NCI-H2227 (cell line): ENCODE measurements at regions not wholly inside any gene's neighbourhood (a gene's known extent, or its start where the extent isn't known, plus 50 kb on each side); places are given as distances from the start of the nearest gene placed in this dataset.

Experiments
- DNase-seq: peaks from one replicate; lab custom pipeline; 2025; ENCODE audit not compliant: unreplicated experiment; lab: John Stamatoyannopoulos, UW

DNA sequence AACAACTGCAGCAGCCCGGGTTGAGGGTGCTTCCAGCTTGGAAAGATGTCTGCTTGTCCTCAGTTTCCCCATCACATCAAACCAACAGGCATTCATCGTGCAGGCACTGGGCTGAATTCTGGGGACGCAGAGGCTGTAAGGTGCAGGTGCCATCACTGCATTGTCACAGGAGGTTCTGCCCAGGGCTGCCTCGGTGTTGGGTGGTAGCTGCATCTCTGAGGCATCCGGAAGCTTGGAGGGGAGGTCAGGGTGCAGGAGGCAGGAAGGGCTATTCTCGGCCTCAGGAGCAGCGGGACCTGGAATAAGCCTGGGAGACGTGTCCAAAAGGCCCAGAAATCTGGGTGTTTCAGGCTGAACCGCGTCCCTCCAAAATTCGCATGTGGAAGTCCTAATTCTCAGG is 134.6 kb downstream of the HMX1 start:
- no peak for DNase-seq

DNA sequence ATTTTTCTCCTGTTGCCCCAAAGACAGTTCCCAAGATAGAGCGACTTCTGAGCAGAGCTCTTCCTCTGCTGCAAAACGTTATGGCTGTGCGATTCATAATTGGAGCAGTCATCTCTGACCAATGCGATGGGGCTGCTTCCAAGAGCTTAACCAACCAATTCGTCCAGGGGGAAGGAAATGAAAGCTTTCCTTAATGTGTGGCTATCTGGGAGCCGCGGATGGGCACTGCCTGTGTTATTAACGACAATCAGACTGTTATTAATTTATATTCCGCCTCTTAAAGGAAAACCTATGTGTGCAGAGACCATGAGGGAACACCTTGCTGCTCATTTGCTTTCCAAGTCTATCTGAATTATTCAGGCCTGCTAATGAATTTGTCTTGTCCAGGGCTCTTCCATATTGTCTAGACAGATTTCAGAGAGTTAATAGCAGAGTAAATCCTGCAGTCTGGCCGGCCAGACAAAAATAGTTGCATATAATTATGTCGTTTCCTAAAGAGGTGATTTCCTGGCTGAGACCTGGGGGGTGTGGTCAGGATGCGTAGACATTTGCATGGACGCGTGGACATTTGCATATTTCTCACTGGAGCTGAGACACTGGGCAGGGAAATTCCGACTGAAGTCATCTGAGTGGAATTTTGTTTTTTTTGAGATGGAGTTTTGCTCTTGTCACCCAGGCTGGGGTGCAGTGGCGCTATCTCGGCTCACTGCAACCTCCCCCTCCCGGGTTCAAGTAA is 135.4 kb downstream of the HMX1 start:
- DNase-seq = no peak

DNA sequence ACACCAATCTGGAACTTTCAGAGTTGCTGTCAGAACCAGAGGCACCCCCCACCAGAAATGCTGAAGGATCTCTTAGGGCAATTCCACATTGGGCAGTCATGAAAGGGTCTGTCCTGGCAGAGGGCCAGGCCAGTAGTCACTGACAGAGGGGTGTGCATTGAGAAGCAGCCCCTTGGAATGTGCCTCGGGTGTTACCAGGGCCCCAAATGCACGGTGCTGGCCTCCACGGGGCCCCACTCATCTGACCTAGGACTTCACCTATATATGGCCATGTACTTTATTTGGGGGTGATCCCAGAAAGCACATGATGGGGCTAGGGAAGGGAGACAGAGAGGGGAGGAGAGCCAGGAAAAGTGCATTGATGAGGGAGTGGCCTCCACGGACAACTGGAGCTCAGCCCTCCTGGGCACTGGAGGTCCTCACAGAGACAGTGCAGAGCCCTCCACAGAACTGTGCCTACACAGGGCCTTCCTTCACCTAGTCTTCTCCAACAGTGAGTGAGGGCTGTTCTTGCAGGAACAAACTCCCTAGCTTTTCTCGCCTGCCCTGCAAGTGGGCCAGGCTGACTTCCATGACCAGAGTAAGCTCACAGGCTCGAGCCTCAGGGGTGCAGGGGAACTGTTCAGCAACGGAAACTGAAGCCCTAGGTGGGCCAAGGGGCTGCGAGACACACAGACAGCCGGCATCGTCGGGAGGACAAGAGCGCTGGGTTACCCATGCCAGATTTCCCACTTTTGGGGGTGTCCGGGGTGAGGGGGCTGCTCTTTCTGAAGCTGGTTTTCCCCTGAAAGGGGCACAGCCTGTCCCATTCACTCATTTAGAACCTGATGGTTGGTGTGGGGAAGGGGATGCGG is 136.2 kb downstream of the HMX1 start:
- no peak for DNase-seq

DNA sequence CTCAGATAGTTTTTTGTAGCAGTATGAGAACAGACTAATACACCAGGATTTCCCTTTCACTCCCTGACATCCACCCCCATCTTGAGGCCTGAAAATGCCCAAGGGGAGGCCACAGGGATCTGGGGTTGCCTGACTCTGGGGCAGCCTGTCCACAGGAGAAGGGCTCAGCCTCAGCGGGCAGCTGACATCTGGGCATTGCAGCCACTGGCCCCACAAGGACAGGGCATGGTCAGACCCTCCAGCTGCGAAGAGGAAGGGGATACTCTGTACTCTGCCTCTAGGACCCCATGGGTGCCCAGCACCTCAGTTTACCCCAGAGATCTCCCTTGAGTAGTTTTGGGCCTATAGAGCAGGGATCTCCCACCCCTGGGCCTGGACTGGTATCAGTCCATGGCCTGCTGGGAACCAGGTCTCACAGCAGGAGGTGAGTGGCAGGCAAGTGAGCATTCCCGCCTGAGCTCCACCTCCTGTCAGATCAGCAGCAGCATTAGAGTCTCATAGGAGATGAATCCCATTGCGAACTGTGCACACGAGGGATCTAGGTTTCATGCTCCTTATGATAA is 138.9 kb downstream of the HMX1 start:
- no peak for DNase-seq

DNA sequence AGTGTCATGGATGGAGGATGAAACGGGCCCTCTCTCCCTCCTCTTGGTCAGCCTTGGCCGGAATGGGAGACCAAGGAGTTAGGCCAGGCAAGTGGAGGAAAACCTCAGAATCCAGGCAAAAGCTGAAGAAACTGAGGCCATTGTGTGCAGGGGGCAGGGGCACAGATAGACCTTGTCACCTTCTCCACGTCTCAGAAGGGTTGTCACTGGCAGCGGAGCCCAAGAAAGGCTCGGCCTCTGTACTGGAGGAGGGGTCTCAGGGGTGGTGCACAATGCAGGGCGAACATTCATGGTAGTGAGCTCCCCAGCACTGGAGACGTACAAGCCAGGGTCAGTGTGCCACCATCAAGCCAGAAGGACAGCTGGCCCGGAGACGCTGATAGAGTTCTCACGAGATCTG is 139.5 kb downstream of the CPZ start:
- DNase-seq = no peak

DNA sequence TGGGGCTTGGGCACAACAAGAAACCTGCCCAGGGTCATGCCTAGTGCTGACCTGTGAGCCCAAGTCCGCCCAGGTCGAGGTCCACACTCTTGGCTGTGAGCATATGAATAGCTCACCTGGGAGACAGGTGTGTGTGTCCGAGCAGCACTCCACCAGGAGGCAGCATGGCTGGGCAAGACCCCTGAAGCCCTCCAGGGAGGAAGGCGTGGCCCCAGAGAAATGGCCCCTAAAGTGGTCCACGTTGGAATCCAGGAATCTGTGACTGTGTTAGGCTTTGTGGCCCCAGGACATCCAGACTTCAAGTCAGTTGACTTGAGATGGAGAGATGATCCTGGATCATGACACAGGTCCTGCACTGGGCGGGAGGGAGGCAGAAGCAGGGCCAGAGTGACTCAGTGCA is 138.8 kb downstream of the CPZ start:
- DNase-seq = no peak

DNA sequence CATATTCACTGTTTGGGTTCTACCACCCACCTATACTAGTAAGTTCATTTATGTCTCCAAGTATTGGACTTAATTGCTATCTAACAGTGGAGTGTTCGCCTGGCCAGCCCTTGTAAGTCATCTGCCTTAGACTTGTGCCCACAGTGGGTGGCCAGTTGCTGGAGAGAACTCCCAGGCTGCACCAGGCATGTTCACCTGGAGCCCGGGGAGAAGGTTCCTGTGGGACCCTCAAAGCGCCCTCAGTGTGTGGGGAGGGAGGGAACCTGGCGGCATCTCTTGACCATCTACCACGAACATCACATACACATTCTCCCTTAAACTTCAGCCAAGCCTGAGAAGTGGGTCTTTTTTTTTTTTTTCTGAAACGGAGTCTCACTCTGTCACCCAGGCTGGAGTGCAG is 138.1 kb downstream of the CPZ start:
- DNase-seq = no peak

DNA sequence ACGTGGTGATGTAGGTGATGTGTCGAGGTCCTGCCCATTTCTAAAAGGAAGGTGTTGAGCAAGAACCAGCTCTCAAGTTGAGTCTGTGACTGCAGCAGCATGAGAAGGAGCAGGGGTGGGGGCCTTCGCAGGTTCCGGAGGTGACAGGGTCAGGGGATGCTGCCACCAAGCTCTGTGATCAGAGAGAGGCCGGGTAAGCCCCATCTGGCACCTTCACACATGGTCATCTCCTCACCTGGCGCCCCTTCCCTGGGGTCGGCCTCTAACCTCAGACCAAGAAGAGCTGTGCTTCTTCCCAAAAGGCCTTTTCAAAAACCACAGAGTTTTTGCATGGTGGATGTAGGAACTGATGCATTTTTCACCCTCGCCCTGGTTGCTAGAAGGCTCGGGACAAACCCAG is 137.6 kb downstream of the CPZ start:
- no peak for DNase-seq

DNA sequence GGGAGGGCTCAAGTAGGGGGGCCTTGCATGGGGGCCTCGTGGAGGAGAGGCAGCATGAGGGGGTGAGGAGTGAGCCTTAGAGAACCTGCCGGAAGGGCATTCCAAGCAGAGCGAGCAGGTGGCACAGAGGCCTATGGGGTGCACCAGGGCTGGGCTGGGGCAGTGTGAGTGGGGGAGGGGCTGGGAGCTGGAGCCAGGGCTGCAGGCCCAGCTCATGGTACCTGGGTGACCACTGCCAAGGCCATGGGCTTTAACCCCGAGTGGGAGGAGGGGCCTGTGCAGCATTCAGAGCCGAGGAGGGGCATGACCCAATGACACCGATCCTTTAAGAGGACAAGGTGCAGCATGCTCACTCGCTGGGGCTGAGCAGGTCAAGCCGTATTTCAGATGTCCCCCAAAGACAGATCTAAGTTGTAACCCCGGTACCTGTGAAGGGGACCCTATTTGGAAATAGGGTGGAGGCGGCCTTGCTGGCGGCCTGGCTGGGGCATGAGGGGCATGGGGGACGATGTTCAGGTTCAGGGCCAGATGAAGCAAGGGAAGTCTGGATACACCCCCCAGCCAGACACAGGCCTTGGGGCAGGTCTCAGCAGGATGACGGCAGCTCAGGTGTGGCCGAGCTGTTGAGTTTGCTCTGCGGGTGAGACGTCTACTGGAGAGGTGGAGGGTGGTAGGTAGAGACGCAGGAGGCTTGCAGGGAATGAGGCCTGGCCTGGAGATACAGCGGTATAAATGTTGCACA is 137.0 kb downstream of the CPZ start:
- no peak for DNase-seq

DNA sequence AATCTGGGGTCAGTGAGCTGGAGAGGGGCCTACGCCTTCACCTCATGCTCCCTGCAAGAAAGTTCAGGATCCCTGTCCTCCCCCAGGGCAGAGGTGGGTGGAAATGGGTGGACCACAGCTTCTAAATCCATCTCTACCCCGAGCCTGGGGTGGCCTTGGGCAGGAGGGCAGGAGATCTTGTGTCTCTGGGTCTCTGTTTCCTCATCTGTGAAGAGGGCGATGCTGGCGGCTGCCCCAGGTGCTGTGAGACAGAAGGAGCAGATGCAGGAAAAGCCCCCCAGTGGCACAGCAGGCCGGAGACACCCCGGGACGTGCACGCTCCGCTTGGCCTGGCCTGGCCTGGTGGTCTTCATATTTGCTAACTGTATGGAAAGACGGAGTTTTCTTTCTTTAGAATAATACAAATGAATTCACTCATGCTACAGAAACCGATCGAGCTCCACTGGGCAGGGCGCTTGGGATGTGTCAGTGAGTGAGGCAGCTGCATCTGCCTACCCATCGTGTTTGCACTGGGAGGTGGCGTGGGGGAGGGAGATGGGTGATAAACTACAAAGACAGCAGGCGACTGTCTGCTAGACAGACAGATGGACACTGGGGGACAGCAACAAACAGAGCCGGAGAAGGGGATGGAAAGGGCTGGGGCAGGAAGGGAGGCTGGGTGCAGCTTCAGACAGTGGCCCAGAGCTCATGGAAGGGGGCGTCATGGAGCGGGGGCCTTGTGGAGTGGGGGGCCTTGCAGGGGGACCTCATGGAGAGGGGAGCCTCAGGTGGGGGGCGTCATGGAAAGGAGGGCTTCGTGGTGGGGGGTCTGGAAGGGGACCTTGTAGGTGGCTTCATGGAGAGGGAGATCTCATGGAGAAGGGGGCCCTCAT is 136.2 kb downstream of the CPZ start:
- DNase-seq = no peak

DNA sequence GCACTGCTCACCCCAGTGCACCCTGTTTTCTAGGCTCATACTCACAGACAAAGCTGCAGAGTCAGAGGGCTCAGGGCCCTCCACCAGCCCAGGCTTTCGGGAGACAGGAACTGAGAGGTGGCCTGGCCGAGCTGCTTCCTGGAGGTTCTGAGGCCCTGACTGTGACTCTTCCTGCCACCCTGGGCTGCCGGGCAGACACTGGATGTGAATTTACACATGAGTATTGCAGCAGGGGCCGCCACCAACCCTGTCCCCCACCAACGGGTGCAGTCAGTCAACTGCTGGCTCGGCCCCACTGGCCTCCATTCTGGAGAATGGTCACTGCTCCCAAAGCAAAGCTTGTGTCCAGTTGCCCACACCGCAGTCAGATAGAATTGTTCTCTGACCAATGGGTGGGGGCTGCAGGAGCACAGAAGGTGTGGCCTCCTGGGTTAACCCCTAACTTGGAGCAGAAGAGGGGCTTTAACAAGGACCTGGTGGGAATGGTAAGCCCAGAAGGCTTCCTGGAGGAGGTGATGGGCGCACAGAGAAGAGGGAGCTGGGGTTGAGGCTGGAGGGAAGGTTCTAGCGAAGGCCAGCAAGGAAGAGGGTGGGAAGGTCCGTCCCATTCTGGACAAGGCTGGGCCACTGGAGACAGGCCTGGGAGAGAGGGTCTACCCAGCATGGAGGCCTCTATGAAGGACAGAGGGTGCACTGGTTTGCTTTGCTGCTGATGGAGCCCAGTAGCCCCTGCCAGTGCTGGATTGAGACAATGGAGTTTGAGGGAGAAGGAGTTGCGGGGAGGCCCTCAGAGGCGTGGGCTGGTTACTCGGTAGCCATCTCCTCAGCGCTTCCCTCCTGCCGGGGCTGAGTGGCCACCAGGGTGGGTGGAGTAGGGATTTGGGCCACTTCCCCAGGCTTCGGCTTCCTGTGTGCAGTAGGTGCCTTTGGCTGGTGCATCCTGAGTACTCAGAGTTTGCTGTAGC is 135.3 kb downstream of the CPZ start:
- no peak for DNase-seq

DNA sequence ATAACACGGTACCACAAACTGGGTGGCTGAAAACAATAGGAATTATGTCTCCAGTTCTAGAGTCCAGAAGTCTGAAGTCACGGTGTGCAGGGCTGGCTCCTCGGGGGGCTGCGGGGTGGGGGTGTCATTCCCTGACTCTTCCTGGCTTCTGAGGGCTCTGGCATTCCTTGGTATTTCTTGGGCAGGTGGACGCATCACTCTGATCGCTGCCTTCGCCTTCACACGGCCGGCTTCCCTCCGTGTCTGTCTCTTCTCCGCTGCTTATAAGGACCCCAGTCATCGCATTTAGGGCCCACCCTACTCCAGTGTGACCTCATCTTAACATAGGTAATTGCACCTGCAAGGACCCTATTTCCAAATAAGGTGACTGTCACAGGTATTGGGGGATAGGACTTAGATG is 134.6 kb downstream of the CPZ start:
- no peak for DNase-seq

DNA sequence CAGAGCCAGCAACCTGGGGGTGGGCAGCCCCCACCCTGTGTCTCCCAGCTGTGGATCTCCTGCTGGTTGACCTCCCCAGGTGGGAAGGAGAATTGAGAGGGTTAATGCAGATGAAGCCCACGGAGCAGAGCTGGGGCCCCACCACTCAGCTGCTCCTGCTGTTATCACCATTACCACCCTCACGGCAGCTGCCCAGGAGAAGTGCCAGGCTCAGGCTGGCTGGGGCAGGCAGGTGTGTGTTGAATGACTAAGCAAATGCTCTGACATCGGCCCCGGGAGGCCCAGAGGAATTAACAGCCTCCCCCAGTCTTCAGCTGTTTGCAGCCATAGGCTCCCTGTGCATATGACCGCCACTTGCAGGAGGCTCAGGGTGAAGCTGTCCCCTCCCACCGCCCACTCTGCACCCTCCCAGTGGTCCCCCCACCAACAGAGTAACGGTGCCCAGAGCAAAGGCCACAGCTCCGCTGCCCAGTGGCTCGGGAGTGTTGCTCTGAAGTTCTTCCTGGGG is 133.8 kb downstream of the CPZ start:
- no peak for DNase-seq

DNA sequence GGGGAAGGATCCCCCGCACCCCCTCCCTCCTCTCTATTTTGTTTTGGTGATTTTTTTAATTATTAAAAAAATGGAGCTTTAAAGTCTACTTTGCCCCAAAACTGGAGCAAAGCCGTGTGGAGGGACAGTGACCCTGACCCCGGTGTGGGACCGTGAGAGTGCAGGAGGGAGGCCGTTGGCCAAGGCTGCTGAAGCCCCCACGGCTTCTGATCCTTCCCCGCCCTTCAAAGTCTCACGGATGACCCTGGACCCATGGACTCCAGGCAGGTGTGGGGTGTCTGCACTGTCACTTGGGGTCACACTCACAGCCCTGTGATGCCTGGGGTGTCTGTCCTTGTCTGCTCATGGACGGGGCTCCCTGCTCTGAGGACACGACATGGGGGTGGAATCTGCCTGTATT is 133.3 kb downstream of the CPZ start:
- DNase-seq = no peak

DNA sequence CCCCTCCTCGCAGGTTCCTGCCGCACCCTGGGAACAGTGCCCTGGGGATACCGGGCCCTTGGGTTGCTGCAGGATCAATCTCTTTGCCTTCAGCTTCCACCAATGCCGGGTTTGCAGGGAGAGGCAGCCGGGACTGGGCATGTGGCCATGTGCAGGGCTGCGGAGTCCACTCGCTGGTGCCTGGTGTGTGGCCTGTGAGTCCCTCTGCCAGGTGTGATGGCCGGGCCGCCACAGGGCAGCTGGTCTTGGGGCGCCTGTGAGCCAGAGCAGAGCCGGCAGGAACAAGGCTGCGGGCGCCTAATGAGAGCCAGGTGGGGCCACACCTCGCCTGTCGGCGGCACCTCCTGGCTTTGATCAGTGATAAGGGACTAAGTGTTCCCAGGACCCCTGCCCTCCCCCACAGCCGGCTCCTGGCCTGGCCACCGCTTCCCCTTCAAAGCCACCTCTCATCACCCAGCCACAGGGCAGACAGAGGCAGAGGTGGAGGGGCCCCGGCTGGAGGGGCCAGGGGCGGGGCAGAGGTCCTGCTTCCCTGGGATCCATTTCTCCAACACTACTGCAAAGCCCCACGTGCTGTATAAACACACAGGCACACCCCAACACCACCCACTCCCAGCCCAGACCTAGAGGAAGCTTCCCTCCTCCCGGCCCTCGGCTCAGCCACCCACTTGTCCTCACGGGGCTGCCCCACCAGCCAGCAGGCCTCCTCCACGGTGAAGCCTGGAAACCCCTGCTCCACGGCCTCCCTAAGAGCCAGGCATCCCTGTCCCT is 132.7 kb downstream of the CPZ start:
- DNase-seq = no peak

DNA sequence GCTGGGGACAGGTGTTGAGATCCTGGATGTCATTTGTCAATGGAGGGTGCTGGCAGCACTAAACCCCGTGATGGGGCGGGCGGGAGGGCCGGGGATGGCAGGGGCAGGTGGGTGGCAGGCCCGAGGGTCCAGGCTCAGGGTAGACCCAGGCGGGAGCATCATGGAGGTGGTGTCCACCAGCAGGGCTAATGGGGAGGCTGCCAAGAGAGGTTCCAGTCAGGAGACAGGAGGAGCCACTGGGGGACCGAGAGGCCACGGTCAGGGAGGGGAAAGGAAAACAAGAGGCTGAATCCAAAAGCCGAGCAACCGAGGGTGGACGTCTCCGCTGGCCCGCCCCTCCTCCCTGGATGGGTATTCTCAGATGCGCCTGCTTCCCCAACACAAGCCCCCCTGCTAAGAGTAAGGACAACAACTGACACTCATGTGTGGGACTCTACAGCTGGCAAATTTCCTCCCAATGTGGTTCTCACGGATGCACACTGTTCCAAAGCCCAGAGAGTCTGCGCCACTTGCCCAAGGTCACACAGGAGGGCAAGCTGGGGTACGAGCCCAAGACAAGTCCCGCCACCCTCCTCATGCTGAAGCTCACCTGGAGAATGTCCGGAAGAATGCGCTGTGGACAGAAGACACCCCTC is 132.0 kb downstream of the CPZ start:
- DNase-seq = no peak

DNA sequence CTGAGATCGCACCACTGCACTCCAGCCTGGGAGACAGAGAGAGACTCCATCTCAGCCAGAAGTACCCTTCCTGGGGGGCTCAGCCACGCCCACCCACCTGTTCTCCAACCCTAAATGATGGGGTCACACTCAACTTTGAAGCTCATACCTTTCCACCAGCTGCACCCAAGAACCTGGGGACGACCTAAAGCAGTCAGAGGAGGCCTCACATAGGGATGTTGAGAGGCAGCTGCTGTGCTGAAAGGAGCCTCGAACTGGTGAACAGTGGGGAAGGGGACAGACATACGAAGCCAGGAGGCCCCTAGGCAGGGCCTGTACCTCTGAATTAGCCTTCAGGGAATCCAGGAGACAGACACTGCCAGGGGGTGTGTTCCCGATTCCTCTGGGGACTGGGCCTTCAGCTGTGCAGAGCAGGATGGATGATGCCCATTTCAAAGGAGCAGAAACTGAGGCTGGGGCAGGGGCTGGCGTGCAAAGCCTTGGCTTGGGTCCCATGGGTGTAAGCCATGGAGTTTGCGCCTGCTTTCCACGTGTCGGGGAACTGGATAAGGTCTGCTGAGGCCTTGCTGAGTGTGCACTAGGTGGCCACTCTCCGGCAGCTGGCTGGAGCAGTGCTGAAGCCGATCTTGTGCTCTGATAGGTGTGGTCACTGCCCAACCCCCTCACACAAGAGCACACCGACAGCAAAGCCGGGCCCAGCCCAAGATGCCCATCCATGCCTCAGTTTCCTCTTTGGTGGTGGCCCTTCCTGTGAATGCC is 130.8 kb downstream of the CPZ start:
- no peak for DNase-seq
